GM11168 (cell line): ENCODE measurements at regions not wholly inside any gene's neighbourhood (a gene's known extent, or its start where the extent isn't known, plus 50 kb on each side); places are given as distances from the start of the nearest gene placed in this dataset.
"Not testable (repeated sequence)": the region's sequence is repeated elsewhere in the genome, so short reads cannot be mapped to it uniquely, and the experiment has no call there.

ENCODE experiments used
- in situ Hi-C: fragments of 300-500 bp; cut with MboI; formaldehyde crosslinking; loops from one replicate; pipeline ENCODE4 v1.12.0; 2022; ENCODE audit warnings: low sequenced_read_pairs; ENCODE audit not compliant: unreplicated experiment

GRCh38 chr6:78379982-78380381 is 487.4 kb upstream of the IRAK1BP1 start:
- in situ Hi-C loops = no loop called here

DNA sequence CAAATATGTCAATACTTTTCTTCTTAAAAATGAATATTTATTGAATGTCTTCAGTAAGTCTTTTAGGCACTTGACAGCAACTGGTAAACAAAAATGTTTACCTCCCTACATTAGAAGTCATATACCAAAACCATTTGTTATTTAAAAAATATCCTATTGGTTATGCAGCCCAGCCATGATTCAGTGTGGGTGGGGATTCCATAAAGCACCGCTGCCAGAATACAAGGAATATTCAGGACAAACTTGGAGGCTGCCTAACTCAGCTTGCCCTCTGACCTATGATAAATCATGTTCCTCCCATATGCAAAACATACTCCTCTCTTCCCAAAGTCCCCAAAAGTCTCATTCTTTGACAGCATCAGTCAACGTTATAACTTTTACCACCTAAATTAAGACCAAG is 486.8 kb upstream of the IRAK1BP1 start:
- in situ Hi-C loops = no loop called here

DNA sequence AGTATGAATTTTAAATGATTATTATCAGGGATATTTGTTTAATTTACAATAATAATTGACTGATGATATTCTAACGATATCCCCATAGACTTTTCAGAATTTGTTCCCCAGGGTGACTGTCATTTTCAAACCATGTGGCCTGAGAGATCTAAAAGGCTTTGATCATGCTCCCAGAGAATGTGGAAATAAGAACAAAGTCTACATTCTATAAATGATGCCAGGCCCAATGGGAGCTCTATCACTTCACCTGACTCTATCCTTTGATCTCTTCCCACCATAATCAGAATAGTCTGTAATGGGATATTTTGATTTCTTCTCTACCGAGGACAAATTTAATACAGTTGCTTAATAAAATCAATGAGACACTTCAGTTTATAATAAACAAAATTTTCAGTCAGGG is 483.4 kb upstream of the IRAK1BP1 start:
- in situ Hi-C loops = no loop called here

GRCh38 chr6:78386854-78387253 is 480.5 kb upstream of the IRAK1BP1 start:
- in situ Hi-C loops = not testable (repeated sequence)

DNA sequence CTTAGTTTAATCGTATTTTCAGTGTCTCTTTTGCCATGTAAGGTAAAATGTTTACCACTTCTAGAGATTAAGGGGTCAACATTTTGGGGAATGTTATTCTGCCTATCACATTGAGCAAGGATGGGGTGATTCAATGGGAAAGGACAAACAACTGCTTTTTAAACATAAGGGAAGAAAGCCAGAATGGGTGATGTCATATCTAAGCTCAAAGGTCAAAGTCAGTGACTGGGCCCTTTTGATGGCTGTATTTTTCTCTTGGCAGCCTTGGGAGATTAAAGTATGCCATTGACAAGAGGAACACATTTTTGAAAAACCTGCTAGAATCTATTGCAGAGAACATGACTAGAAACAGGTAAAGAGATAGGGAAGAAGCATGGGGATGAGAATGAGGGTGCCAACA is 477.3 kb upstream of the IRAK1BP1 start:
- in situ Hi-C loops = no loop called here

- in situ Hi-C loops = no loop called here
Measured at GRCh38 chr6:78397499-78397898, 469.9 kb upstream of the IRAK1BP1 start.

GRCh38 chr6:78398292-78398691 is 469.1 kb upstream of the IRAK1BP1 start:
- in situ Hi-C loops = no loop called here

DNA sequence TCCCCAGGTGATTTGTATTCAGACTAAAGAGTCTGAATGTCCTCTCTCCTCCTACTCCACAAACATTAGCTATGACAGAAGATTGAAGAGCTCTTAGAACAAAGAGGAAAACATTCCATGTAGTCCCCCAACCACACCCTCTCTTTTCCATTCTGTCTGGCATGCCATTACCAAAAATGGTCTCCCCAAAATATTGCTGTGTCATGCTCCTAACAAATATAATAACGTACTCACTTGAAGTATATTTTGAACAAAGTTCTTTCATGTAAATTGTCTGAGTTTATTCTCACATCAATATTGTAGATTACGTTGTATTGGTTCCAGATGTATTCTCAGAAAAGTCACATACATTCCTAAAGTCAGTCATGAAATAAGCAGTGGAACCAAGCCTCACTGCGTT is 467.3 kb upstream of the IRAK1BP1 start:
- in situ Hi-C loops = no loop called here

DNA sequence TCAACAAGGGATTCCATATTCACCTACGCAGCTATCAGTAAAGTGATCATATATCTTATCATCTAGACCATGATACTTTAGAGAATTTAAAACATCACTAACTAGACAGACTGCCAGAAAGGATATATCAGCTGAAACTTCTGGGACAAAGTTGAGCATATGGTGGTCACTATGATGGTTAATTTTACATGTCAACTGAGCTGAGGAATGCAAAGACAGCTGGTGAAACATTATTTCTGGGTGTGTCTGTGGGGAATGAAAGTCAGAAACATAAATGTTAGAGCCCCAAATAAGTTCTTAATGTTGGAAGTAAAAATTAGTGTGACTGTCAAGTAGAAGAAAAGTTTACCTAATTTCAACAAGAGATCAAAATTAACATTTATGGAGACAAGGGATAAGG is 440.0 kb upstream of the IRAK1BP1 start:
- in situ Hi-C loops = no loop called here

GRCh38 chr6:78430521-78430920 is 436.8 kb upstream of the IRAK1BP1 start:
- in situ Hi-C loops = no loop called here

DNA sequence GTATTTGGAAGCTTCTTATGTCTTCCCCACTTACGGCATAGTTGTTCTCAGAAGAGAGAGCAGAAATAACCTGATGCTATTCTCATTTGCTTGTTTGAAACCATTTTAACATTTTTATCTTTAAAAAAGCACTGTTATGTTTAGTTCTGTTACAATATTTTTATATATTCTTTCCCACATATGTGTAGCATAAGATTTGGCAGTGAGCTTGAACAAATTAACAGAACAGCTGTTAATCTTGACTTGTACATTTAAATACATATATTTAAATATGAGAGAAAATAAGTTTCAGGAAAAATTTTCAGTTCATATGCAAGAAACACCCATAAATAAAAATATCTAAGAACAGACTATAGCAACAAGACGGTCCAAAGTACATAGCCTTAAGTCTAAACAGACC is 431.7 kb upstream of the IRAK1BP1 start:
- in situ Hi-C loops = no loop called here

DNA sequence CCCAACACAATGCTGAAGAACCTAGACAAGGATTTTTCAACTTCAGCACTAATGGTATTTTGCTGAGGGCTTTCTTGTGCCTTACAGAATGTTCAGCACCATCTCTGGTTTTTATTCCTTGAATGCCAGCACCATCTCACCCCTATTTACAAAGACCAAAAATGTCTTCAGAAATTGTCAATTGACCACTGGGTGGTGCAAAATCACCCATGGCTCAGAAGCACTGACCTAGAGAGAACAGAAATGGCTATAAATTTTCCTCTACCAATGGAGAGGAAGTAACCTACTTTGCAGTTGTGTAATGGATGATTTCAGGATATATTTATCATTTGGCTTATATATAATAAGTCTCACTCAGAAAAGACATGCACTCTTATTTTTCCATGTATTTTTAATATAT is 431.0 kb upstream of the IRAK1BP1 start:
- in situ Hi-C loops = no loop called here

GRCh38 chr6:78438135-78438534 is 429.2 kb upstream of the IRAK1BP1 start:
- in situ Hi-C loops = no loop called here

- in situ Hi-C loops = no loop called here
Measured at GRCh38 chr6:78460711-78461110, 406.6 kb upstream of the IRAK1BP1 start.

- in situ Hi-C loops = no loop called here
Measured at GRCh38 chr6:78462728-78463127, 404.6 kb upstream of the IRAK1BP1 start.

DNA sequence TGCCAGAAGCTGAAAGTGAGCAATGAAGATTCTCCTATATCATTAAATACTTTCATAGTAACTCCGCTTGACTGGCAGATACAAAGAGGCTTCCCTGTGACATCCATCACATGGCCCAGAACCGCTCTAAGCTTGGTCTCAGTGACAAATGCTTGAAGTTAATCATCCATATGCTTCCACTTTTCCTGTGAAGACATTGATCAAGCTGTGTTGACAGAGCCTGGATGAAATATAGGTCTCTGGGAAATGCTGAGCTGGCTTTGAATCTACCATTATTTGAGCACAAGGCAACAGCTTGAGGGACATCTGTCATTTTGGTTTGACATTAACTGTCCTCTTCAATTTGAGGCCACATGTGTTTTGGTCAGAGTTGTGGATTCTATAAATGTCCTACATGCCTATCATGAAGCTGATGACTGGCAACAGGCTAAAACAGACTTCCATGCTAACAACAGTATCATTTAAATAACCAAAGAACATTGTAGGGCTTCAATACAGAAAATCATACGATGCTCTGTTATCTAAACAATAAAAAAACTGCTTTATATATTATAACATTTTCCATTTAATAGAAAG is 402.2 kb upstream of the IRAK1BP1 start:
- in situ Hi-C loops = no loop called here

DNA sequence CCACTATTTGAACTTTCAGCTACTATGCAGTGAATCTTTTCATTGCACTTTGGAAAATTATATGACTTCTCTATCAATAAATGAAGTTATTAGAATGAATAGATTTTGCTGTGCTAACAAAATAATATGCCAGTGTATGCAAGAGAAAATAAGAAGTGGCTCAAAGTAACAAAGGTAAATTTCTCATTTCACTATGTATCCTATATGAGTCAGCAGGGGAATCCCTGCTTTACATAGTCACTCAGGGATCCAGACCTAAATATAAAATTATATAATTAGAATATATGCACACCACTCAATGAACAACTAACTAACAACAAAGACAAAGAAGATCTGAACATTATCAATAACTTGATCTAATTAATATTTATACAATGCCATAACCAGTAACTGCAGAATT is 390.8 kb upstream of the IRAK1BP1 start:
- in situ Hi-C loops = no loop called here

DNA sequence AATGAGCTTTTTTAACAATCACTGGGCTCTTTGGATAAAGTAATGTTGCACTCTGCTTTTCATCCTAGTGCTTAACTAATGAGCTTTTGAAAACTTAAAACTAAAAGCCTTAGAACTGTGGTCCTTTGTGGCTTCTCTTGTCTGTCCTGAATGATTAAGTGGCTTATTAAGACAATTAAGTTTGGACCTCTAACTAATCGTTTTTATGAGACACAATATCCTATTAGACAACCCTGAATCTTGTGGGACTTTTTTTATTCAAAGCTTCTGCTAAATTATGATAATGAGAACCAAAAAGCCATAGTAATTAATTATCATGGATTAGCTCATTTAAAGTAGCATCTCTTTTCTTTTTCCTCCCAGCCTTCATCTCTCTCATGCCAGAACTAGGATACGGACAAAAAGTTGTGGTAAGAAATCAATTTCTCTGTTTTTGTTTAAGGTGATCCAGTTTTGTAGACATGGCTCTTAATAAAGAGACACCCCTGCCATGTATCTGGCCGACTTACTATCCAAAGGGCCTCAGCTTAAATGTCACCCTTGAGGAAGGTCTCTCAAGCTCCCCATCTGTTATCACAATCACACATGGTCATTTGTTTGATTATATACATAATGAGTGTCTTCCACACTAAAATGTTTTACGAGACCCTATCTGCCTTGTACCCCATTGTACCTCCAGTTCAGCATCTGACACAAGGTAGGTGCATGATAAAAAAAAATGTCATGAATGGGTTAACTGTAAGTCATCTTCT is 384.4 kb upstream of the IRAK1BP1 start:
- in situ Hi-C loops = no loop called here

GRCh38 chr6:78483553-78484197 is 383.7 kb upstream of the IRAK1BP1 start:
- in situ Hi-C loops = no loop called here

- in situ Hi-C loops = no loop called here
Measured at GRCh38 chr6:78484198-78485064, 382.9 kb upstream of the IRAK1BP1 start.

DNA sequence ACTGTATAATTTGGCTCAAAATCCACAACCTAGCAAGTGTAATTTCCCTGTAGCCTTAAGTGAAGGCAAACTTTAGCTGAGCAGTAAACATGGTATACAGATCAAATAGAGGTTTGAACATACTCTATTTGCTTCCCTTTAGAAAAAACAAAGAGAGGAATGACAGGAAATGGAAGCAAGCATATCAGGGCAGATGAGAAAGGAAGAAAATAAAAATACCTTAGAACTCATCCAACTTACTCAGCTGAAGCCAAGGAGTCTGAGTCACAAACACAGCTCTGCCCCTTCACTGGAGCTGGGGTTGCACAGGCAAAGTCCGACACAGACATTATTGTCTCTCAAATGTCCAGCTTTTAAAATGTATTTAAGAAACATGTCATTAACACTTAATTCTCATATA is 379.9 kb upstream of the IRAK1BP1 start:
- in situ Hi-C loops = no loop called here
